ENCODE measurements at regions not wholly inside any gene's neighbourhood (a gene's known extent, or its start where the extent isn't known, plus 50 kb on each side); places are given as distances from the start of the nearest gene placed in this dataset.

- no peak for DNase-seq (ENCODE audit: low read depth in 4 of 4, low spot score in 1 of 4)
Measured at GRCh38 chr5:124587280-124587679, 159.2 kb downstream of the ZNF608 start.

GRCh38 chr5:124584991-124585715 lies 161.3 kb downstream of the ZNF608 start:
- DNase-seq (ENCODE audit: low read depth in 4 of 4, low spot score in 1 of 4), result no peak

GRCh38 chr5:124583469-124584350 lies 162.7 kb downstream of the ZNF608 start:
- DNase-seq (ENCODE audit: low read depth in 4 of 4, low spot score in 1 of 4), result no peak

GRCh38 chr5:124582561-124582840 lies 163.9 kb downstream of the ZNF608 start:
- DNase-seq (ENCODE audit: low read depth in 4 of 4, low spot score in 1 of 4), result no peak

- no peak for DNase-seq (ENCODE audit: low read depth in 4 of 4, low spot score in 1 of 4)
Measured at GRCh38 chr5:124581738-124582560, 164.5 kb downstream of the ZNF608 start.

GRCh38 chr5:124580925-124581737 lies 165.3 kb downstream of the ZNF608 start:
- no peak for DNase-seq (ENCODE audit: low read depth in 4 of 4, low spot score in 1 of 4)

GRCh38 chr5:124580512-124580911 lies 165.9 kb downstream of the ZNF608 start:
- DNase-seq (ENCODE audit: low read depth in 4 of 4, low spot score in 1 of 4), result no peak

GRCh38 chr5:124576848-124577409 lies 169.5 kb downstream of the ZNF608 start:
- no peak for DNase-seq (ENCODE audit: low read depth in 4 of 4, low spot score in 1 of 4)

GRCh38 chr5:124575725-124576124 lies 170.7 kb downstream of the ZNF608 start:
- DNase-seq (ENCODE audit: low read depth in 4 of 4, low spot score in 1 of 4), result no peak

GRCh38 chr5:124574521-124575436 lies 171.7 kb downstream of the ZNF608 start:
- no peak for DNase-seq (ENCODE audit: low read depth in 4 of 4, low spot score in 1 of 4)

- no peak for DNase-seq (ENCODE audit: low read depth in 4 of 4, low spot score in 1 of 4)
Measured at GRCh38 chr5:124572971-124573370, 173.5 kb downstream of the ZNF608 start.

- DNase-seq (ENCODE audit: low read depth in 4 of 4, low spot score in 1 of 4), result no peak
Measured at GRCh38 chr5:124570285-124571035, 176.0 kb downstream of the ZNF608 start.

- DNase-seq (ENCODE audit: low read depth in 4 of 4, low spot score in 1 of 4), result no peak
Measured at GRCh38 chr5:124566875-124567450, 179.5 kb downstream of the ZNF608 start.

- no peak for DNase-seq (ENCODE audit: low read depth in 4 of 4, low spot score in 1 of 4)
Measured at GRCh38 chr5:124561451-124561850, 185.0 kb downstream of the ZNF608 start.

GRCh38 chr5:124560370-124560769 lies 186.1 kb downstream of the ZNF608 start:
- no peak for DNase-seq (ENCODE audit: low read depth in 4 of 4, low spot score in 1 of 4)

GRCh38 chr5:124557761-124558160 lies 188.7 kb downstream of the ZNF608 start:
- DNase-seq (ENCODE audit: low read depth in 4 of 4, low spot score in 1 of 4), result no peak

- DNase-seq (ENCODE audit: low read depth in 4 of 4, low spot score in 1 of 4), result no peak
Measured at GRCh38 chr5:124554746-124555578, 191.5 kb downstream of the ZNF608 start.

GRCh38 chr5:124553911-124554310 lies 192.5 kb downstream of the ZNF608 start:
- no peak for DNase-seq (ENCODE audit: low read depth in 4 of 4, low spot score in 1 of 4)
